Hematopoietic multipotent progenitor cell (in vitro differentiated cells): ENCODE measurements at regions not wholly inside any gene's neighbourhood (a gene's known extent, or its start where the extent isn't known, plus 50 kb on each side); places are given as distances from the start of the nearest gene placed in this dataset.
"Not testable (repeated sequence)": the region's sequence is repeated elsewhere in the genome, so short reads cannot be mapped to it uniquely, and the experiment has no call there.

Experiments used
- DNase-seq, 3 donors: peaks; one replicate each; pipeline ENCODE4 v3.0.0-alpha.2; 2011 to 2015; ENCODE audit warnings: low read depth in 2 of 3, low spot score in 2 of 3

DNA sequence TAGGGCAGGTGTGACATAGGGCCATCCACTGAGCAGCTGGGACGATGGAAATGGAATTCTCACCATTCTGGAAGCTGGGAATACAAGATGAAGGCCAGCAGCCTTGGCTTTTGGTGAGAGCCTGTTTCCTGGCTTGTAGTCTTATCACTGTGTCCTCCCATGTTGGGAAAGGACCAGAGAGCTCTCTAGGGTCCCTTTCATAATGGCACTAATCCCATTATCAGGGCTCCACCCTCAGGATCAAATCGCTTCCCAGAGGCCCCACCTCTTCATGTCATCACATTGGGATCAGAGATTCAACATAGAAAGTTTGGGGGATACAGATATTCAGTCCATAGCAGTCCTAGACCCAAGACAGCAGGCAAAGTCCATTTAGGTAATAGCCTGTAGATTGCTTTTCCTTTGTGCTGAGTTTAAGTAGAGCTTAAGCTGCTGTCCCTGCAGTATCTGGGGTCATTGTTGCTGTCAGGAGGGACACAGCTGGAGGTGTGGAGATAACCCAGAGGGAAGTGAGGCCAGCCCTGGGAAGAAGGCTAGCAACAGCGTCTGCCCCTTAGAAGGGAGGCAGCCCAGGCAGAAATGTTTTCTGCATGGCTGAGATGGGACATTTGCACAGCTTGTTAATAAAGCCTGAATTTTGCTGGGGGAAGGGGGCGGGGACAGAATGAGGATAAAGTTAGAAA is 136.5 kb upstream of the GPR12 start:
- DNase-seq: no peak

DNA sequence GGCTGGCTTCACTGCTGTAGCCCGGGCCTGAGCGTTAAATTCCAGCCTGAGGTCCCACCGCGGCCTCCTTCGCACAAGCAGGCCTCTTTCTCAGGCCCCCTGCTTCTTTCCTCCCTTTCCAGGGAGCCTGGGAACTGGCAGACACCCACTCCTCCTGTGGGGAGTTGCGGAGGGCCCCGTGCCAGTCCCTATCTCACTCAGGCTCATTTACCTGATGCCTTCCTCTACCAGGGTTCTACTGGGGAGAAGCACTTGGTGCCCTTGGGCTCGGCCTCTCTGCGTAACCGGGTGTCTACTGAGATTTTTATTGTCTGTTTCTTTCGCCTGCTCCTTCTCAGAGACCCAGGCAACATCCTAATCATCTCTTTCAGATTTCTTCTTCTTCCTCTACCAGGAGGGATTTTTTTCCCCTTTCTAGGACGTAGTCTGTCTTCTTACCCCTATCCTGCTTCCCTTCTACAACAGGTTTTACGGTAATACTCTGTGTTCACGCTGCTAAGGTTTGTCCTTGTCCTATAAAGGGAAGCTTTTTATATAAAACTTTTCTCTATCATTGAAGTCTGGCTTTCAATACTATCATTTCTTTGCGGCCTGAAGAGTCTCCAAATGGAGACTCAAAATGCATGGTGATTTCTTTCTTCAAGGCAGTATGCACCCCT is 135.4 kb upstream of the GPR12 start:
- DNase-seq: no peak

DNA sequence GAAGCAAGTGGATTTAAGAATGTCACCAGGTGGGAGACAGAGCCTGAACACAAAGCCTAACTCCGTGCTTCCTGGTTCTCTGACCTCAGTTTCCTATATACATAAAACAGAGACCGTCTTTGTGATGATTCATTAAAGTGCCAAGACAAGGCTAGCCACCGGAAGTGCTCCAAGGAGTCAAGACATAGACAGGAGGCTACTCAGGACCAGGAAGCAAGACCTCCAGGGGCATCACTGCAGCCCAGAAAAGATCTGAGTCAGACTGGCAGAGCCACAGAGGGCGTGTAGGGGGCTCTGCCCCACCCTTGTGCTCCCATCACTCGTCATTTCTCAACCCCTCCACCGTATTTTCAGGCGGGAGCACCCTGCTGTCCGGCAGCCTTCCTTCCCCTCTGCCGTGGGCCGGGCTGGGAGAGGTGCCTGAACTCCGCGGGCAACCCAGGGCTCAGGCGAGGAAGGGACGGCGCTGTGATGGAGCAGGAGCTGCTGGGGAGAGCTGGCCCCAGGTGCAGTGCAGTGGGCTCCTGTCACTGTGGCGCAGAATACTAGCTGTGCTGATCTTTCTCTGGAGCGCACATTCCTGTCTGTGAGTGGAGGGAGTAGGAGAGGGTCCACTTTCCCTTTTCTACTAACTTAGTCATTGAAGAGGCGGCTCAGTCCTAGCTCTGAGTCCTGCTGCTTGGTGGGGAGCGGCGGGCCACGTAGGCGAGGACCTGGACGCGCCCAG is 134.7 kb upstream of the GPR12 start:
- no peak for DNase-seq

DNA sequence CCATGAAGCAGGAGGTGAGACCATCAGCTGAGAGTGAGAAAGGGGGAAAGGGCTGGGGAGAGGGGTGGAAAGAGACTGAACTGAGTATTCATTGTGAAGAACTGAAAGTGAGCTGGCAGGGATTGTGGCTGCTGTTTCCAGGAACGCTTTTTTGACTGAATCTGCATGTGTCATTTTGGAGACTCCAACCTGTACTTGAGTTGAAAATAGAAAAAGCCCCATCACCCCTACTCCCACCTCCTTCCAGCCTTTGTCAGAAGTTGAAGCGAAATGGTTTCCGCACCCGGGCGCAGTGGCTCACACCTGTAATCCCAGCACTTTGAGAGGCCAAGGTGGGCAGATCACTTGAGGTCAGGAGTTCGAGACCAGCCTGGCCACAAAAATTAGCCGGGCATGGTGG is 128.0 kb upstream of the GPR12 start:
- no peak for DNase-seq

DNA sequence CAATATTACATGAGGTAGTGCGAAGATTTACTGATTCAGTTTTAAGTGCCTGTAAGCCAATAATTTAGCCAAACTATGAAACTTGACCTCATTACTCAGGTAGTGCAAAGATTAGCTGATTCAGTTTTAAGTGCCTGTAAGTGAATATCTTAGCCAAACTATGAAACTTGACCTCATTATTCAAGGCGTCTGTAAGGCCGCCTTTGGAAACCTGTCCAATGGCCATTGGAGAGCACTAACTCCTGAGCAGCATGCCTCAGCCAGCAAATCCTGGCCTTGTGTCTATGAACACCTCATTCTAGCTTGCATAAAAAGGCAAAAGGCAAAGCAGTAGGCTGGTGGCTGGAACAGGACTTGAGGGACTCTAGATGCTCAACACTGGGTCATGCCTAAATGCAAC is 127.0 kb upstream of the GPR12 start:
- no peak for DNase-seq

DNA sequence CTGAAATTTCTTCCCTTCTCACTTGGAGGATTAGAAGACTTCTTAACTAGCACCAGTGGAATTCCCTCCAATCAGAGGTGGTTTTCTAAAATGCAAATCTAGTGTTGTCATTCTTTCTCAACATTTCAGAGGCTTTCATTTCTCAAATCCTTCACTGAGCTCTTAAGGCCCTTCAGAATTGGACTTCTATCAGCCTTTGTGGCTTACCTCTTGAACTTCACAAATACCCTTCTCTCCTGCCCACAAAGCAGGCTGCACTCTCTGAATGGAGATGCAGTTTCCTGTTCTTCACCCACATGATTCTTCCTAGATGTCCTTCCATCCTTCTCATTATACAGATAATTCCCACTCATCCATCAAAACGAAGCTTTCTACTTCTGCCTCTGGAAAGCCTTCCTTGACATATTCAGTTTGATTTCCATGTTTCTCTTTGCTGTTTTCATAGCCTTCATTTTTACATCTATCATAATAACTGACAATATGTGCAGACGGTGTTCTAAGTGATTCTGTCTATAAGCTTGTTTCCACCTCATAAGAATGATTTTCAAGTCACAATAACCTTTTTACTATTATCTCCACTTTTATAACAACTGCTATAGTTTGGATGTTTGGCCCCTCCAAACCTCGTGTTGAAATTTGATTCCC is 123.1 kb upstream of the GPR12 start:
- DNase-seq: no peak

DNA sequence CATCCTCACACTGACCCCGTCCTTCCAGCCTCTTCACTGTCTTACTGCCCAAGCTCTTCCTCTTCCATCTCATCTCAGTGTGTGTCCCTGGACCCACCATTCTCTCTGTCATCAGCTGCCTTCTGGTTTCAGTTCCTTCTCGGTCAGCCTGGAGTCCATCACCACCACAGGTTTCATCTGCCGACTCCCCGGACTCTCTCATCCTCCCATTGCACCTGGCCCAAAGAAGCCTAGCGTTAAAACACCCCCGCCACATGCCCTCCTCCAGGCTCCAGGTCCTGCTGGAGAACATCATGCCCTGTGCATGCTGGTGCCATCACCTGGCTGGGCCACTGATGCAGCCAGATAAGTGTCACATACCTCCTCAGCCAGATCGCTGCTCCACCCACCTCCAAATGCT is 122.1 kb upstream of the GPR12 start:
- no peak for DNase-seq

DNA sequence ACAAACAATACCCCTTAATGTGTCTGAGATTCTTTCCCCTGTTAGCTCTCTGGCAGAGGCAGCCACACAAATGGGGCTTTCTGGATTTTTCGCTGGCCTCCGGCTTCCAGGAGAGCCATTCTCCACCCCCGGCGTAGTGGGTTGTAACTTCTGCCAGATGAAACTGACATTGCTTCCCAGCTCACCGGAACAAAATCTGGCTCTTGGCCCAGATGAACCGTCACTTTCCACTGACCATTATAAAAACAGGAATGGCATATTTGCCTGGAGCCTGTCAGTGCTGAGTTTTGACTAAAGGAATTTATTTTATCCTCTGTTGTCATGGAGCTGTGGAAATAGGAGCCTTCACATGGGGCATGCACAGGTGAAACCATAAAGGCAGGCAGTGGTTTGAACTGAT is 120.6 kb upstream of the GPR12 start:
- no peak for DNase-seq

DNA sequence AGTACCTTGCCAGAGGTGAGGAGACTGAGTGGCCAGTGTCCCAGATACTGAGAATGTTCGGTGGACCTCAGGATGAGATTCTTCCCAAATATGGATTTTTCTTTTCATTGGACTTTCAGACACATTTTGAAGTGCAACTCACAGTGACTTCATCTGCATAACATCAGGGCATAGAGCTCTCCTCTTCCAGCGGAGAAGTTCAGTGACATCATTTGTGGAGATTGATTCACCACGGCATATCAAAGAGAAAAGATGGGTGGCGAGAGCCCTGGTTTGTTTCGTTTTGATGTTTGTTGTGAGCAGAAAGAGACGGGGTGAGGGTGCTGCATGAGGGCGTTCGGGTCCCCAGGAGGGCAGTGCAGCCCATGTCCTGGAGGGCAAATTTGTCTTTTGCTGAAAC is 120.1 kb upstream of the GPR12 start:
- DNase-seq: no peak

DNA sequence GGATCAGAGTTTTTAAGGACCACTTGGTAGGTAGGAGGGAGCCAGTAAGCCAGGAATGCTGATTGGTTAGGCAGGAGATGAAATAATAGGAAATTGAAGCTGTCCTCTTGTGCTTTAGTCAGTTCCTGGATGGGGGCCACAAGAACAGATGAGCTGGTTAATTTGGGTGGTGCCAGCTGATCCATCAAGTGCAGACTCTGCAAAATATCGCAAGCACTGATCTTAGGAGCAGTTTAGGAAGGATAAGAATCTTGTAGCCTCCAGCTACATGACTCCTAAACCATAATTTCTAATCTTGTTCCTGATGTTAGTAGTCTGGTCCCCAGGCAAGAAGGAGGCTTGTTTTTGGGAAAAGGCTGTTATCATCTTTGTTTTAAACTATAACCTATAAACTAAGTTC is 117.9 kb upstream of the GPR12 start:
- no peak for DNase-seq

DNA sequence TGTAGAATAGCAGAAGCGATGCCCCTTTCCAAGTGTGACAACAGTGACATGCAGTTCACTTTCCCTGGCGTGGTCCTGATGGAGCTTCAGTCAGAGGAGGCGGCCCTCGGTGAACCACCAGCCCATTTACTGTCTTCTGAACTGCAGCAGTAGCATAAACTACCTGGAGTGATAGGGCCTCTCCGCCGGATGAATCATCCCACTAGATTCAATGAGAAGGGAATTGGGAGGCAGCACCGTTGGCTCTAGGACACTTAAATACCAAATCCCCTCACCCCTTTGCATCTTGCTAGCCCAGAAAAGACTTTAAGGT is 112.8 kb upstream of the GPR12 start:
- no peak for DNase-seq

DNA sequence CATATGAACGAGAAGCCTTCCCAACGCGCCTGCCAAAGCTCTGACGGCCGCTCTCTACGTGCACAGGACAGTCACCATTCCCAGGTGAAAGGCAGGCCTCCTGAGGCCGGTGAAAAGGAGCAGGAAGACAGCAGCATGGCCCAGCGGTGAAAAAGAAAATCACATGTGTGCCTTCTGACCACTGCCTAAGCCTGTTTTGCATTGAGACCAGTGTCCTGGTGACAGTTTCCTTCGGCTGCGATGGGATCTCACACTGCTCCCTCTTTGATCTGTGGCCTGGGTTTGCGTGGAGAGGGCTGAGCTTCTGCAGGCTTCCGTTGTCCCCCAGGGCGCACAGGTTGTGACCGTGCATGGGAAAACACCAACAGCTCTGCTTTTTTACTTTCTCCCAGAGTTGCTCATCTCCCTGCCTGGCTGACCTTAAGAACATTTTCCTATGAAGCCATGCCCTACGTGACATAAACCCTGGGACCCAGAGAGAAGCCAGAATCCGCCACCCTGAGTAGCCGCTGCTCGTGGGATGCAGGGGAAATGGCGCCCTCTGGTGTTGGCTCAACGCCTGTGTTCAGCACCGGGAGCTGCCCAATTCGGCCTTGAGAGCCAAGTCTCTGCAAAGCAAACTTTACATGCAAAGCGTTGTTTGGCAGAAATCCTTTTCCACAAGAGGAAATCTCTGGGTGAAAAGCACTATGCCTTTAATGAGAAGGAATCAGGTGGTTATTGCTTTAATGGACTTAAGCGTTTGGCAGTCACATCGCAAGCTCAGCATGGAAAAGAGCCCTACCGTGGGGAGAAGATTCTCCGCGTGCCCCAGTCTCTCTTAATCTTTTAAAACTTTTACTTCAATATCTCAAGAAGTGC is 112.2 kb upstream of the GPR12 start:
- DNase-seq: peak in 2 of 3 donors; percentile 50 to 70

DNA sequence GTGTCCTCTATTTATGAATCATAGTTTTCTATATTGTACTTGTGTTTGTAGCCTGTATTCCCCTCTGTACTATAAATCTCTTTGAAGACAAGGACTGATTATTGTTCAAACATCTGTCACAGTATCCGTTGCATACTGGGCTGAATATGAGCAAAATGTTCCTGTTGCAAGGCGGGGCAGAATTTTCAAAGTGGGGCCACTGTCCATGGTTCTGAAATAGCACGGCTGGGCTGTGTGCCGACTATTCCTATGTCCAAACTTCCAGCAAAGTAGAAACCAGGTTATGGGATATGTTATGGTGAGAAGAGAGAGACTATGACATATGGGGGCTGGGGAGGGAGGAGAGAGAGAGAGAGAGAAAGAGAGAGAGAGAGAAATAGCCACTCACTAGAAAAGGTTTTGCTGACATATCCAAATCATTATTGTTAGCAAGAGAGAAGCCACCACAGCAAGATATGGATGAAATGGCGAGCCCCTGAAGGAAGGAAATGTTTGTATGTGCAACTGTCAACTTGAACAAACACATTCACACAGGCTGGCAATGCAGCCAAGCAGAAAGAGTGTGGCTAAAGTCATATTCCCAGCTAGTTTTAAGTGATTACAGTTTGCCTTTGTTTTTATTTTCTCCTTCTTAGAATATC is 107.0 kb upstream of the GPR12 start:
- DNase-seq: peak in 2 of 3 donors; percentile 11 to 54

DNA sequence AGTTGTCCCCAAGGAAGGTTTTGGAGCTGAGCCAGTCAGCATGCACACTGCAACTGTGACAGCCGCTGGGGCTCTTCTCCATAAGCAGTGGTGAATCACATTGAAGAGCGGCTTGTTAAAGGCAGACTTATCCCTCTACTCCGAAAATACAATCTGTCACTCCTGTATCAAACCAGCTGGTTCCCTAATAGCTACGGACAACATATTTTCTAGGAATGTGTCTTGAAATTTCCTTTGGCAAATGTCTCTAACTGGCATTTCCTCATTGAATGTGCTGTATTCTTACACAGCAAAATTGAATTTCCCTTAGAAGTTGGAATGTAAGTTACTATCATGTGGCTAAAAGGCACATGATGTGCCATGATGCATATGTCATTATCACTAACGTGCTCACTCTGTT is 104.0 kb upstream of the GPR12 start:
- DNase-seq: no peak

DNA sequence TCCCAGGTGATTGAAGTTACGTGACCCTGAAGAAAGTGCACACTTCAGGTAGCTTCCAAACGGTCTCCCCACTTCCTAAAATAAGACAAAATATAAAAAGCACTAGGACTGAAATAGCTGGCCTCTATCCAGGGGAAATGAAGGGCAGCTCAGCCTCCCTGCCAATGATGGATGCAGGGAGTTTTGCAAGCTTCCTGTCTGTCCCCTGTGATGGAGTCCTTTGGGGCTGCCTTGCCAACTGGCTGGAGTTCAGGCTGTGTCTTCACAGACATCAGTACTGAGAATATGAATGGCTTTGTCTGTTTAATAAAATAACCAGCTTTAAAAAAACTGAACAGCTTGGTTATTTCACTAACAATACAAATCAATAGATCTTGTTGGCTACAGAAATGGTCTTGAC is 101.4 kb upstream of the GPR12 start:
- DNase-seq: no peak

DNA sequence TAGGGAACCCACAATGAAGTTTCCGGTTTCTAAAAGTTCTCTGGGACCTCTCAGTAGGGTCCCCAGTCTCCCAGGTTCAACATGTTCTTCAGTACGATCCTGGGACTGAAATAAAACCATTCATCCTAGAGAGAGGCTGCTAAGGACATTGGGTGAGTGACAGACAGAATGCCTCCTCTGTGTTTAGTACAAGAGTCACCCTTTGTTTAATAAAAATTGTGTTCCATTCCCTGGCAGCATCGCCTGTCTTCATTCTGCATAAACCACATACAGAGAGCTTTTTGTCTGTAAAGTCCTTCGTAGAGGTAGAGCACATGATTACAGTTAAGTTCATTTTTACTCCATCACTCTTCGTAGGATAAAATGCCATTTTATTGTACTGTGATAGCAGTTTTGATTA is 95.3 kb upstream of the GPR12 start:
- no peak for DNase-seq

DNA sequence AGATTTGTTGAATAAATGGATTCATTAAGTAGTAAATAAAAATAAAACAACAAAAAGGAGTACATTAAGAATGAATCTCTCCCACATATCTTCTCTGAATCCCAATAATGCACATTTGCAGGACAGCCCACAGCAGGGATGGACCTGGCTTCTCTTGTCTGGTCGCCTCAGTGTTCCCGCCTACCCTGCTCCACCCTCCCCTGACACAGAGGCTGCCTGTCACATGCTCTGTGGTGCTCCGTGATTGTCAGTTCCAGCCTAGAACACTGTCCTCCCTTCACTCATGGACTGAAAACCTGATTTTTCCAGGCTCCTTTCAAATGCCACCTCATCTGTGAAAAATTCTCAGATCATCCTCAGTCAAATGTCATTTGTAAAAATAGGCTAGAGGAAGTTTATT is 94.5 kb upstream of the GPR12 start:
- no peak for DNase-seq

DNA sequence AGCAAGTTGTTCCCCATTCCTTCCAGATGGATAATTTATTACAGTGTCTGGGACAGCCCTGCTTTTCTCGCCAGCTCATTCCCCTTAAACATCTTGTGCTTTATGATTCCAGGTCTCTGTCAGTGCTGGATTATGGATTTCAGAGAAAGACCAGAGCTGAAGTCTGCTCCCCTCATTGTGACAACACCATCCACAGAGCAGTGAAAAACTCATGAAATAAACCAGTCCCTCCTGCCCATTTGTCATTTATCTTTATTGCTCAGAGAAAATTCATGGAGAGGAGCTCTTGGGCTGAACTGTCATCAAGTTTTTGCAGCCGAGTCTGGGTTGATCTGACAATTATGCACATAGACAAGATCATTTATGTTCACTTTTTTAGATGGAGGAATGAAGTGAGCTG is 92.7 kb upstream of the GPR12 start:
- DNase-seq: no peak

DNA sequence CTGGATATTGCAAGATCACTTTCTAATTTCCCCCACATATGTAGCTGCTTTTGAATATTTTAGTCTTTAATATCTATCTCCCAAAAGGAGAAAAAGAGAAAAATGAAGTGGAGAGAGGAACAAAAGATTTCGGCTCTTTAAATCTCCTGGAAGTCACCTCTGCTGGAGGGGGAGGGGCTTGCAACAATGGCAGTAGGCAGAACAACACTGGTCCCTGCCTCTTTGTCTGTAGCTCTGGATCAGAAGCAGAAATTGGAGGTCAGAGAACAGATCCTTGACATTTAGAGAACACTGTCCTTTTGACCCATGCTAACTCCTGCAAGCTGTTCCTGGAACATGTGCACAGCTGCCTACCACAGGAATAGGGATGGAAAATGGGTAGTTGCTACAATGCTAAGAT is 86.7 kb upstream of the GPR12 start:
- DNase-seq: no peak

DNA sequence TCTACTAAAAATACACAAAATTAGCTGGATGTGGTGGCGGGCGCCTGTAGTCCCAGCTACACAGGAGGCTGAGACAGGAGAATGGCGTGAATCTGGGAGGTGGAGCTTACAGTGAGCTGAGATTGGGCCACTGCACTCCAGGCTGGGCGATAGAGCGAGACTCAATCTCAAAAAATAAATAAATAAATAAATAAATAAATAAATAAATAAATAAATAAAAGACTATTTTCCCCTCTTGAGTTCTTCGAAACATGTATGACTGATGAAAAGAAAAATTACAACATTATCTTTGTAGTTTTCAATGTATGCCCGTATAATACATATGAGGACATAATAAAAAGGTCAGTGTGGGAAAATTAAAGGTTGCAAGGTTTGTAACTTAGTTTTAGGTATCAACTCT is 84.5 kb upstream of the GPR12 start:
- not testable (repeated sequence) for DNase-seq
